ENCODE measurements at regions not wholly inside any gene's neighbourhood (a gene's known extent, or its start where the extent isn't known, plus 50 kb on each side); places are given as distances from the start of the nearest gene placed in this dataset.

DNA sequence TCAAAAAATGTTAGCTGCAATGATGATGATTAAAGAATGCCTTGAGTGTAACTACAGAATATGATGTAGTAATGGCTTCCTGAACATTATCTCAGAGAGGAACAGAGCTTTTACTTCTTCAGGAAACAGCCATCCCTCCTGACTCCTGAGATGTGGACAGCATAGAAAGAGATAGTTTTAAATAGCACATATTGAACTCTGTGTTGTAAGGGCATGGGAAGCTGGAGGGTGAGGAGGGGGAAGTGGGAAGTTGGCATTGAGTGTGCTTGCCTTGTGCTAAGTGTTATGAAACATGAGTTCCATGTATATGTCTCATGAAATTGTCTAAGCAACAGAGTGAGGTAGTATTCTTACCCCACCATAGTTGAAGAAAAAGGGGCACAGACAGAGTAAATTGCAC lies 161.5 kb upstream of the SLC28A3 start:
- no peak for TF ChIP-seq POLR2AphosphoS5 (IDR thresholded peaks at IDR 0.05)
- TF ChIP-seq, protein P1, sequence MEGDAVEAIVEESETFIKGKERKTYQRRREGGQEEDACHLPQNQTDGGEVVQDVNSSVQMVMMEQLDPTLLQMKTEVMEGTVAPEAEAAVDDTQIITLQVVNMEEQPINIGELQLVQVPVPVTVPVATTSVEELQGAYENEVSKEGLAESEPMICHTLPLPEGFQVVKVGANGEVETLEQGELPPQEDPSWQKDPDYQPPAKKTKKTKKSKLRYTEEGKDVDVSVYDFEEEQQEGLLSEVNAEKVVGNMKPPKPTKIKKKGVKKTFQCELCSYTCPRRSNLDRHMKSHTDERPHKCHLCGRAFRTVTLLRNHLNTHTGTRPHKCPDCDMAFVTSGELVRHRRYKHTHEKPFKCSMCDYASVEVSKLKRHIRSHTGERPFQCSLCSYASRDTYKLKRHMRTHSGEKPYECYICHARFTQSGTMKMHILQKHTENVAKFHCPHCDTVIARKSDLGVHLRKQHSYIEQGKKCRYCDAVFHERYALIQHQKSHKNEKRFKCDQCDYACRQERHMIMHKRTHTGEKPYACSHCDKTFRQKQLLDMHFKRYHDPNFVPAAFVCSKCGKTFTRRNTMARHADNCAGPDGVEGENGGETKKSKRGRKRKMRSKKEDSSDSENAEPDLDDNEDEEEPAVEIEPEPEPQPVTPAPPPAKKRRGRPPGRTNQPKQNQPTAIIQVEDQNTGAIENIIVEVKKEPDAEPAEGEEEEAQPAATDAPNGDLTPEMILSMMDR (IDR thresholded peaks at IDR 0.05), result no peak
- no peak for TF ChIP-seq POLR2A (IDR thresholded peaks at IDR 0.05)
- no peak for TF ChIP-seq EP300 (IDR thresholded peaks at IDR 0.05)
